Osteoblast (primary cell): ENCODE measurements at regions not wholly inside any gene's neighbourhood (a gene's known extent, or its start where the extent isn't known, plus 50 kb on each side); places are given as distances from the start of the nearest gene placed in this dataset.

Experiments used
- DNase-seq: peaks from one replicate; pipeline ENCODE4 v3.0.0; 2011; ENCODE audit warnings: low spot score, mixed read lengths; ENCODE audit not compliant: insufficient read length; ENCODE audit errors: missing footprints
- H2AFZ ChIP-seq: 2 replicates; pipeline ENCODE4 v1.6.0; 2011; ENCODE audit warnings: mild to moderate bottlenecking, low read length
- H3K27ac ChIP-seq: 2 replicates; pipeline ENCODE4 v1.5.1; 2011; ENCODE audit warnings: mild to moderate bottlenecking, low read depth, low read length, moderate library complexity
- H3K27me3 ChIP-seq: 2 replicates; pipeline ENCODE4 v1.6.0; 2012; ENCODE audit warnings: mild to moderate bottlenecking, control low read depth, inconsistent platforms, low read length, moderate library complexity; ENCODE audit not compliant: insufficient read depth
- H3K36me3 ChIP-seq: 2 replicates; pipeline ENCODE4 v1.5.1; 2011; ENCODE audit warnings: mild to moderate bottlenecking, low read length, control low read depth, moderate library complexity; ENCODE audit not compliant: insufficient read depth
- H3K4me1 ChIP-seq: 2 replicates; pipeline ENCODE4 v1.5.1; 2011; ENCODE audit warnings: mild to moderate bottlenecking, low read length, control low read depth, moderate library complexity; ENCODE audit not compliant: insufficient read depth
- H3K4me2 ChIP-seq: 2 replicates; pipeline ENCODE4 v1.6.0; 2011; ENCODE audit warnings: mild to moderate bottlenecking, low read length; ENCODE audit not compliant: insufficient read depth
- H3K4me3 ChIP-seq: fragments of 200-600 bp; sonication (generic); 3 replicates; pipeline ENCODE4 v1.5.1; 2012; ENCODE audit warnings: mild to moderate bottlenecking, low read length, inconsistent platforms; ENCODE audit not compliant: insufficient read depth
- H3K79me2 ChIP-seq: 2 replicates; pipeline ENCODE4 v1.6.0; 2012; ENCODE audit warnings: mild to moderate bottlenecking, low read length, control low read depth, inconsistent platforms; ENCODE audit not compliant: insufficient read depth
- H3K9me3 ChIP-seq: 2 replicates; pipeline ENCODE4 v1.5.1; 2011; ENCODE audit warnings: low read depth, low read length, control low read depth
- H4K20me1 ChIP-seq: 2 replicates; pipeline ENCODE4 v1.6.0; 2012; ENCODE audit warnings: mild to moderate bottlenecking, low read length, control low read depth; ENCODE audit not compliant: insufficient read depth
- CTCF ChIP-seq: IDR thresholded peaks from 2 replicates; pipeline ENCODE4 v1.5.1; 2011; ENCODE audit warnings: mild to moderate bottlenecking, low read depth, low read length, moderate library complexity; ENCODE audit errors: extremely low read depth

DNA sequence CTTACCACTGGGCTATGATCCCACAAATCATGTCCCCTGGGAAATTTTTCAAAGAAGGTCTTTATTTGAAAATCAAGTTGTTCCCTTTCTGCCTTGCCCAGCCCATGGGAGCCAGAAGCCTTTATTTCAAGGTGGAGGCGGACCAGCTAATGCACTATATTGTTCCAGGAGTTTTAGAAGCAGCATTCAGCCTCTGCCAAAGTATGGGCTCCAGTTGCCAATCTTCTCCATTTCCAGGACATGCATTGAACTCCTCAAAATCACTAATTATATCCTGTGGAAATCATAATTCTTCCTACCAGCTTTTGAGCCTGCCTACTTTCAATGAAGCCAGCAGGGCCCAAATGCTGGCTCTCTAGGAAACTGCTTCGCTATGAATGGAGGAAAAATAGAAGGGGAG is 195.8 kb downstream of the RAD51AP2 start:
- H2AFZ ChIP-seq, result no peak overlapping the region
- no peaks in the 10 kb centered on the region for H3K79me2 ChIP-seq
- H4K20me1 ChIP-seq, result no peaks in the 10 kb centered on the region
- TF ChIP-seq CTCF, result no peak
- H3K4me1 ChIP-seq, result no peaks in the 10 kb centered on the region
- H3K27me3 ChIP-seq, result no peaks in the 10 kb centered on the region
- DNase-seq, result no peak
- no peaks in the 10 kb centered on the region for H3K36me3 ChIP-seq
- no peak overlapping the region for H3K4me3 ChIP-seq
- H3K27ac ChIP-seq, result no peak overlapping the region
- H3K9me3 ChIP-seq, result no peaks in the 10 kb centered on the region
- no peak overlapping the region for H3K4me2 ChIP-seq

DNA sequence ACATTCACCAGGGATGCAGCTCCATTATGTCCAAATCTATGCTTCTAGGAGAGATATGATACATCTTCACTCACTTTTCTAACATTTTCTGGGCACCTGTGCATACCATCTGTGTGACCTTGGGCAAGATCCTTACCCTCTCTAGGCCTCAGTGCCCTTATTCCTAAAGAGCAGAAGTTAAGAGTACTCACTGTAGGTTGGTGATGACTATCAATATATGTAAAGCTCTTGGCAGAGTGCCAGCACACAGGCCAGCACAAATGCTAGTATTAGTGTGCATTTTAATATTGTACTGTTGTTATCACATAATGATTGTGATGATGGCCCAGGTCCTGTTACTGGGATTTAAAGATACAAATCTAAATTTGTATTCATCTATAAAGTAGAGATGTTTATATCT is 199.2 kb downstream of the RAD51AP2 start:
- H3K9me3 ChIP-seq, result no peaks in the 10 kb centered on the region
- no peaks in the 10 kb centered on the region for H3K36me3 ChIP-seq
- TF ChIP-seq CTCF, result no peak

DNA sequence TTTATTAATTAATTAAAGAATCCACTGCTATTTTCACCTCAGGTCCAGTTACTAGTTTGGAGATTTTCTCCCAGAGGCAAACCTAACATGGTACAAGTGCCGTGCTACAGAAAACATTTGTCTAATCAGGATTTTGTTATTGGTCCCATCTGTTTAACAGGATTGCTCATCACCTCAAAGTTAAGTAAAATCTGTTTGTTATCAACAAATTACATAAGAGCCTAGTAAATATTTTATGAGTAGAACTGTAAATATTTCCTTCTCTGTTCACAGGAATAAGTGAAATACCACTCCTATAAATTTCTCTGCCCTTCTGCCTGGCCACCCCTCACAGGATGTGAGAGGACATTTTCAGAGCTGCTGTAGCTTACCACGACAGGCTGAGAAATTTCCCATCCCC is 200.2 kb downstream of the RAD51AP2 start:
- no peak for DNase-seq
- Histone ChIP-seq H3K4me3 (no peak overlapping the region), H2AFZ (no peak overlapping the region), H3K27ac (no peak overlapping the region), H3K36me3 (no peaks in the 10 kb centered on the region), H3K4me1 (no peaks in the 10 kb centered on the region), H3K79me2 (no peaks in the 10 kb centered on the region), H3K4me2 (no peak overlapping the region), H4K20me1 (no peaks in the 10 kb centered on the region), H3K9me3 (no peaks in the 10 kb centered on the region), H3K27me3 (no peaks in the 10 kb centered on the region)
- TF ChIP-seq CTCF, result no peak

More for the DNA sequence above, 199.2 kb downstream of the RAD51AP2 start:
- Histone ChIP-seq H3K79me2 (no peaks in the 10 kb centered on the region), H3K4me3 (no peak overlapping the region), H4K20me1 (no peaks in the 10 kb centered on the region), H2AFZ (no peak overlapping the region), H3K27ac (no peak overlapping the region), H3K4me2 (no peak overlapping the region), H3K4me1 (no peaks in the 10 kb centered on the region), H3K27me3 (no peaks in the 10 kb centered on the region)
- no peak for DNase-seq

- Histone ChIP-seq H3K36me3 (no peaks in the 10 kb centered on the region), H3K27ac (no peak overlapping the region), H3K4me1 (no peaks in the 10 kb centered on the region), H3K9me3 (no peaks in the 10 kb centered on the region), H2AFZ (no peak overlapping the region), H3K4me2 (no peak overlapping the region), H3K4me3 (no peak overlapping the region), H4K20me1 (no peaks in the 10 kb centered on the region), H3K79me2 (no peaks in the 10 kb centered on the region), H3K27me3 (no peaks in the 10 kb centered on the region)
- no peak for DNase-seq
- TF ChIP-seq CTCF, result no peak
Observed at GRCh38 chr2:17317439-17317976, 200.7 kb downstream of the RAD51AP2 start.
